Neural cell (in vitro differentiated cells): ENCODE measurements at regions not wholly inside any gene's neighbourhood (a gene's known extent, or its start where the extent isn't known, plus 50 kb on each side); places are given as distances from the start of the nearest gene placed in this dataset.

Experiments used
- H2AFZ ChIP-seq: fragments of 200-600, 300-800 bp; sonication (generic), shearing (Covaris generic); 2 replicates; pipeline ENCODE4 v1.6.0; 2014; ENCODE audit warnings: low read depth, mild to moderate bottlenecking, antibody characterized with exemption, low read length, moderate library complexity
- H3F3A ChIP-seq: fragments of 200-600 bp; shearing (Covaris generic); 2 replicates; pipeline ENCODE4 v1.6.1; 2016; ENCODE audit warnings: mild to moderate bottlenecking, moderate library complexity, mixed read lengths, antibody characterized with exemption, low read length; ENCODE audit not compliant: insufficient read depth, poor library complexity, severe bottlenecking
- H3K27ac ChIP-seq: fragments of 200-600, 300-800 bp; sonication (generic), shearing (Covaris generic); 2 replicates; pipeline ENCODE4 v1.5.1; 2014; ENCODE audit warnings: mild to moderate bottlenecking, low read length, moderate library complexity
- H3K27me3 ChIP-seq: fragments of 300-800, 200-600 bp; sonication (generic), shearing (Covaris generic); 2 replicates; pipeline ENCODE4 v1.6.0; 2014; ENCODE audit warnings: mild to moderate bottlenecking, low read depth, low read length, moderate library complexity; ENCODE audit not compliant: insufficient read depth
- H3K36me3 ChIP-seq: fragments of 300-800, 200-600 bp; sonication (generic), shearing (Covaris generic); 2 replicates; pipeline ENCODE4 v1.5.1; 2014; ENCODE audit warnings: mild to moderate bottlenecking, antibody characterized with exemption, low read length, moderate library complexity; ENCODE audit not compliant: insufficient read depth
- H3K4me2 ChIP-seq: fragments of 300-800, 200-600 bp; sonication (generic), shearing (Covaris generic); 2 replicates; pipeline ENCODE4 v1.6.0; 2014; ENCODE audit warnings: mild to moderate bottlenecking, low read length
- H3K4me3 ChIP-seq: fragments of 300-800, 200-600 bp; sonication (generic), shearing (Covaris generic); 2 replicates; pipeline ENCODE4 v1.5.1; 2014; ENCODE audit warnings: mild to moderate bottlenecking, low read length, moderate library complexity
- H3K79me2 ChIP-seq: fragments of 200-600 bp; shearing (Covaris generic); replicated peaks from 2 replicates; pipeline ENCODE4 v1.6.0; 2014; ENCODE audit warnings: mild to moderate bottlenecking, low read length, moderate library complexity; ENCODE audit not compliant: insufficient read depth
- H3K9ac ChIP-seq: fragments of 300-800, 200-600 bp; sonication (generic), shearing (Covaris generic); 2 replicates; pipeline ENCODE4 v1.6.1; 2016; ENCODE audit warnings: mild to moderate bottlenecking, low read length, mixed read lengths
- H3K9me2 ChIP-seq: fragments of 200-600 bp; shearing (Covaris generic); 2 replicates; pipeline ENCODE4 v1.6.1; 2016; ENCODE audit warnings: mild to moderate bottlenecking, low read length, mixed read lengths; ENCODE audit not compliant: insufficient read depth
- H3K9me3 ChIP-seq: fragments of 200-600, 300-800 bp; sonication (generic), shearing (Covaris generic); 2 replicates; pipeline ENCODE4 v1.6.1; 2016; ENCODE audit warnings: mild to moderate bottlenecking, mixed run types, low read length, moderate library complexity, mixed read lengths
- H4K20me1 ChIP-seq: fragments of 200-600 bp; shearing (Covaris generic); 2 replicates; pipeline ENCODE4 v1.6.1; 2016; ENCODE audit warnings: mild to moderate bottlenecking, mixed run types; ENCODE audit not compliant: insufficient read depth
- CTCF ChIP-seq: fragments of 450-650 bp; IDR thresholded peaks from 2 replicates; pipeline ENCODE4 v1.5.1; 2014; ENCODE audit warnings: antibody characterized with exemption, mild to moderate bottlenecking, moderate library complexity; ENCODE audit not compliant: poor library complexity, severe bottlenecking
- EP300 ChIP-seq: fragments of 450-650 bp; conservative IDR thresholded peaks from 2 replicates; pipeline ENCODE4 v1.6.1; 2014; ENCODE audit warnings: antibody characterized with exemption, mild to moderate bottlenecking, moderate library complexity; ENCODE audit not compliant: poor library complexity, severe bottlenecking
- EZH2 ChIP-seq: fragments of 200-600, 300-800 bp; shearing (Covaris generic), sonication (generic); IDR thresholded peaks from 2 replicates; pipeline ENCODE4 v1.6.1; 2014; ENCODE audit warnings: antibody characterized with exemption, low read length, borderline replicate concordance, mild to moderate bottlenecking; ENCODE audit not compliant: insufficient read depth, poor library complexity, severe bottlenecking
- POLR2AphosphoS5 ChIP-seq: IDR thresholded peaks from 2 replicates; pipeline ENCODE4 v1.6.1; 2012
- RAD21 ChIP-seq: fragments of 450-650 bp; conservative IDR thresholded peaks from 2 replicates; pipeline ENCODE4 v1.6.1; 2014; ENCODE audit warnings: antibody characterized with exemption, mild to moderate bottlenecking, moderate library complexity
- REST ChIP-seq: IDR thresholded peaks from 2 replicates; pipeline ENCODE4 v1.6.1; 2012; ENCODE audit warnings: borderline replicate concordance
- SMC3 ChIP-seq: fragments of 450-650 bp; conservative IDR thresholded peaks from 2 replicates; pipeline ENCODE4 v1.6.1; 2014; ENCODE audit warnings: antibody characterized with exemption, mild to moderate bottlenecking, moderate library complexity; ENCODE audit not compliant: poor library complexity
- TAF1 ChIP-seq: IDR thresholded peaks from 2 replicates; pipeline ENCODE4 v1.6.1; 2012; ENCODE audit warnings: low read depth

- H3K79me2 ChIP-seq: no peaks in the 10 kb centered on the region
- no peaks in the 10 kb centered on the region for H4K20me1 ChIP-seq
- no peak overlapping the region for H3K9ac ChIP-seq
- H3K4me2 ChIP-seq: no peak overlapping the region
- H2AFZ ChIP-seq: no peak overlapping the region
- H3K27ac ChIP-seq: no peak overlapping the region
- no peaks in the 10 kb centered on the region for H3K9me2 ChIP-seq
- no peak overlapping the region for H3K4me3 ChIP-seq
- H3K36me3 ChIP-seq: no peaks in the 10 kb centered on the region
- no peaks in the 10 kb centered on the region for H3F3A ChIP-seq
- TF ChIP-seq CTCF: no peak
- TF ChIP-seq EP300: no peak
- TF ChIP-seq POLR2AphosphoS5: no peak
- H3K27me3 ChIP-seq: no peaks in the 10 kb centered on the region
- no peaks in the 10 kb centered on the region for H3K9me3 ChIP-seq
These were observed 77.2 kb upstream of the PALS2 start for GRCh38 chr7:24496036-24496435.

GRCh38 chr7:24498439-24498838, 74.8 kb upstream of the PALS2 start:
- no peaks in the 10 kb centered on the region for H3K36me3 ChIP-seq

More at GRCh38 chr7:24498439-24498838, 74.8 kb upstream of the PALS2 start:
- Histone ChIP-seq H2AFZ (no peak overlapping the region), H3K9ac (no peak overlapping the region), H3K27me3 (no peaks in the 10 kb centered on the region), H3K79me2 (no peaks in the 10 kb centered on the region), H3K27ac (no peak overlapping the region), H3K9me3 (no peaks in the 10 kb centered on the region), H3K9me2 (no peaks in the 10 kb centered on the region), H3K4me2 (no peak overlapping the region), H3K4me3 (no peak overlapping the region), H3F3A (no peaks in the 10 kb centered on the region), H4K20me1 (no peaks in the 10 kb centered on the region)
- TF ChIP-seq SMC3 (no peak), TAF1 (no peak), EZH2 (no peak), REST (no peak), RAD21 (no peak), CTCF (no peak)
